B cell (primary cell): ENCODE measurements at regions not wholly inside any gene's neighbourhood (a gene's known extent, or its start where the extent isn't known, plus 50 kb on each side); places are given as distances from the start of the nearest gene placed in this dataset.

Experiments
- ATAC-seq: fragments of 200-7000 bp; cut with Tn5 transposase; one replicate; pipeline ENCODE4 v1.10.0; 2021; ENCODE audit warnings: low read depth, mild to moderate bottlenecking, moderate number of reproducible peaks, moderate library complexity
- CTCF ChIA-PET: fragments of 350-600 bp; sonication (Branson Sonifier 250); formaldehyde crosslinking; loops from one replicate; lab custom pipeline; 2021; ENCODE audit warnings: antibody characterized with exemption, inconsistent platforms; lab: Charles Lee
- POLR2A ChIA-PET: fragments of 350-600 bp; sonication (Branson Sonifier 250); formaldehyde crosslinking; loops from one replicate; lab custom pipeline; 2021; ENCODE audit warnings: antibody characterized with exemption; lab: Charles Lee
- DNase-seq: peaks from one replicate; pipeline ENCODE4 v3.0.0; 2013
- H2AFZ ChIP-seq: 2 replicates; pipeline ENCODE4 v1.6.1; 2012; ENCODE audit warnings: mild to moderate bottlenecking, low read depth, low read length; ENCODE audit not compliant: insufficient read depth, poor library complexity, severe bottlenecking
- H3K27ac ChIP-seq, 2 donors: 1 replicate in 1 of 2; 2 replicates in 1 of 2; pipeline ENCODE4 v1.5.1; 2012 to 2013; ENCODE audit warnings: low read length in 2 of 2, mild to moderate bottlenecking in 2 of 2, moderate library complexity in 1 of 2
- H3K27me3 ChIP-seq, 4 experiments: fragments of 200-600 bp in 1 of 4; sonication (generic) in 1 of 4; replicated peaks in 1 of 4; 1 replicate in 2 of 4; 2 replicates in 2 of 4; pipeline versions ENCODE4 v1.6.1 to v1.7.0; 2013 to 2016; ENCODE audit warnings: low read length in 3 of 4, mild to moderate bottlenecking in 2 of 4, mixed read lengths in 1 of 4, moderate library complexity in 1 of 4; ENCODE audit not compliant: insufficient read depth in 4 of 4, control insufficient read depth in 3 of 4; ENCODE audit errors: control extremely low read depth in 1 of 4
- H3K36me3 ChIP-seq, 2 experiments: replicated peaks in 1 of 2; 1 replicate in 1 of 2; 2 replicates in 1 of 2; pipeline versions ENCODE4 v1.6.1 to v1.7.1; 2013; ENCODE audit warnings: low read length in 1 of 2; ENCODE audit not compliant: insufficient read depth in 2 of 2, control insufficient read depth in 1 of 2; ENCODE audit errors: control extremely low read depth in 1 of 2, extremely low read depth in 1 of 2
- H3K4me1 ChIP-seq, 2 donors: fragments of 200-600 bp in 1 of 2; sonication (generic) in 1 of 2; 1 replicate in 1 of 2; 2 replicates in 1 of 2; pipeline versions ENCODE4 v1.5.1 to v1.6.1; 2013 to 2017; ENCODE audit warnings: low read length in 2 of 2; ENCODE audit not compliant: control insufficient read depth in 2 of 2, insufficient read depth in 2 of 2
- H3K4me2 ChIP-seq: replicated peaks from 2 replicates; pipeline ENCODE3; 2012; ENCODE audit warnings: mild to moderate bottlenecking, low read depth, low read length; ENCODE audit not compliant: poor library complexity, severe bottlenecking
- H3K4me3 ChIP-seq, 5 experiments: fragments of 200-600 bp in 1 of 5; sonication (generic) in 1 of 5; 1 replicate in 3 of 5; 2 replicates in 2 of 5; pipeline versions ENCODE4 v1.5.1 to v1.7.0; 2011 to 2016; ENCODE audit warnings: low read length in 4 of 5, mild to moderate bottlenecking in 4 of 5, low read depth in 2 of 5, control low read depth in 1 of 5, moderate library complexity in 1 of 5; ENCODE audit not compliant: insufficient read depth in 1 of 5; ENCODE audit errors: control extremely low read depth in 1 of 5, extremely low read depth in 1 of 5
- H3K79me2 ChIP-seq: fragments of 200-600 bp; sonication (generic); one replicate; pipeline ENCODE4 v1.6.0; 2016; ENCODE audit warnings: low read length; ENCODE audit not compliant: control insufficient read depth, insufficient read depth
- H3K9ac ChIP-seq: fragments of 200-600 bp; sonication (generic); 2 replicates; pipeline ENCODE4 v1.6.1; 2017; ENCODE audit warnings: mild to moderate bottlenecking, low read length, moderate library complexity
- H3K9me3 ChIP-seq, 3 donors: one replicate each; pipeline versions ENCODE4 v1.6.1 to v1.7.1; 2013; ENCODE audit warnings: low read length in 2 of 3; ENCODE audit not compliant: control insufficient read depth in 2 of 3, insufficient read depth in 1 of 3; ENCODE audit errors: control extremely low read depth in 1 of 3
- H4K20me1 ChIP-seq: 2 replicates; pipeline ENCODE4 v1.6.0; 2012; ENCODE audit warnings: mild to moderate bottlenecking, low read length; ENCODE audit not compliant: insufficient read depth, control insufficient read depth, poor library complexity, severe bottlenecking
- H3K27ac Mint-ChIP-seq: one replicate; pipeline ENCODE4 v1.8.0; 2021; ENCODE audit warnings: mixed read lengths
- H3K27me3 Mint-ChIP-seq: one replicate; pipeline ENCODE4 v1.8.0; 2021; ENCODE audit warnings: mixed read lengths
- H3K4me1 Mint-ChIP-seq: one replicate; pipeline ENCODE4 v1.8.0; 2021; ENCODE audit warnings: mixed read lengths
- H3K4me3 Mint-ChIP-seq: one replicate; pipeline ENCODE4 v1.8.0; 2021; ENCODE audit warnings: mixed read lengths
- H3K9me3 Mint-ChIP-seq: one replicate; pipeline ENCODE4 v1.8.0; 2022; ENCODE audit warnings: mixed read lengths; ENCODE audit not compliant: insufficient read depth
- CTCF ChIP-seq: fragments of 200-600 bp; IDR thresholded peaks from one replicate; pipeline ENCODE4 v1.8.0; 2022; ENCODE audit warnings: antibody characterized with exemption, mild to moderate bottlenecking
- EZH2 ChIP-seq: IDR thresholded peaks from 2 replicates; pipeline ENCODE4 v1.6.1; 2012; ENCODE audit warnings: borderline replicate concordance, low read depth, mild to moderate bottlenecking, moderate library complexity, low read length; ENCODE audit not compliant: insufficient read depth, poor library complexity, severe bottlenecking
- WGBS: methylation state at CpG from one replicate; pipeline ENCODE4 v1.1.5; 2013; ENCODE audit warnings: missing lambda C conversion rate; ENCODE audit not compliant: insufficient coverage; 5-methylcytosine and 5-hydroxymethylcytosine counted together
- intact Hi-C: fragments of 100-400 bp; cut with micrococcal nuclease; formaldehyde crosslinking; loops from one replicate; pipeline ENCODE4 v1.10.0; 2022

- Histone ChIP-seq H3K4me1 (no peaks in the 10 kb centered on the region), H4K20me1 (no peaks in the 10 kb centered on the region), H3K27me3 (no peaks in the 10 kb centered on the region), H3K9me3 (no peaks in the 10 kb centered on the region), H3K4me2 (no peak overlapping the region), H3K9ac (no peak overlapping the region), H2AFZ (no peak overlapping the region), H3K36me3 (no peaks in the 10 kb centered on the region), H3K4me3 (no peak overlapping the region), H3K79me2 (no peaks in the 10 kb centered on the region), H3K27ac (no peak overlapping the region)
- ChIA-PET CTCF (no interaction called here), POLR2A (no interaction called here)
- intact Hi-C loops = no loop called here
- no peaks in the 10 kb centered on the region for H3K27me3 Mint-ChIP-seq
- H3K4me1 Mint-ChIP-seq = no peaks in the 10 kb centered on the region
- no peak for DNase-seq
- no peak for ATAC-seq
- no peak overlapping the region for H3K27ac Mint-ChIP-seq
- TF ChIP-seq CTCF = no peak
- no peak for TF ChIP-seq EZH2
- 100% methylated on average over 2 of the region's 5 CpGs for WGBS
- H3K4me3 Mint-ChIP-seq = no peak overlapping the region
- H3K9me3 Mint-ChIP-seq = no peaks in the 10 kb centered on the region
Measured at GRCh38 chr18:60112369-60112768, 212.6 kb downstream of the PMAIP1 start.

GRCh38 chr18:60111525-60111924, 211.7 kb downstream of the PMAIP1 start:
- Mint-ChIP-seq H3K27ac (no peak overlapping the region), H3K9me3 (no peaks in the 10 kb centered on the region), H3K27me3 (no peaks in the 10 kb centered on the region), H3K4me3 (no peak overlapping the region), H3K4me1 (no peaks in the 10 kb centered on the region)
- Histone ChIP-seq H3K4me2 (no peak overlapping the region), H4K20me1 (no peaks in the 10 kb centered on the region), H2AFZ (no peak overlapping the region), H3K79me2 (no peaks in the 10 kb centered on the region), H3K9me3 (no peaks in the 10 kb centered on the region), H3K27me3 (no peaks in the 10 kb centered on the region), H3K36me3 (no peaks in the 10 kb centered on the region), H3K9ac (no peak overlapping the region), H3K27ac (no peak overlapping the region), H3K4me3 (no peak overlapping the region), H3K4me1 (no peaks in the 10 kb centered on the region)
- ChIA-PET CTCF (no interaction called here), POLR2A (no interaction called here)
- no peak for TF ChIP-seq CTCF
- TF ChIP-seq EZH2 = no peak
- DNase-seq = no peak
- no peak for ATAC-seq
- intact Hi-C loops = no loop called here
- no CpG with 5 or more reads among the region's 2 CpGs for WGBS
